ENCODE measurements at regions not wholly inside any gene's neighbourhood (a gene's known extent, or its start where the extent isn't known, plus 50 kb on each side); places are given as distances from the start of the nearest gene placed in this dataset.
"Not testable (repeated sequence)": the region's sequence is repeated elsewhere in the genome, so short reads cannot be mapped to it uniquely, and the experiment has no call there.

DNA sequence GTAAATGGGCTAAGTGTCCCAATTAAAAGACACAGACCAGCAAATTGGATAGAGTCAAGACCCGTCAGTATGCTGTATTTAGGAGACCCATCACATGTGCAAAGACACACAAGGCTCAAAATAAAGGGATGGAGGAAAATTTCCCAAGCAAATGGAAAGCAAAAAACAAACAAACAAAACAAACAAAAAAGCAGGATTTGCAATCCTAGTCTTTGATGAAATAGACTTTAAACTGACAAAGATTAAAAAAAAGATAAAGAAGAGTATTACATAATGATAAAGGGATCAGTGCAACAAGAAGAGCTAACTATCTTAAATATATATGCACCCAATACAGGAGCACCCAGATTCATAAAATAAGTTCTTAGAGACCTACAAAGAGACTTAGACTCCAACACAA is 429.6 kb downstream of the MAT2B start:
- TF ChIP-seq GABPA (IDR thresholded peaks at IDR 0.05 in 1 of 2, conservative IDR thresholded peaks at IDR 0.05 in 1 of 2); SP1 (IDR thresholded peaks at IDR 0.05): not testable (repeated sequence)
- TF ChIP-seq, protein P1, sequence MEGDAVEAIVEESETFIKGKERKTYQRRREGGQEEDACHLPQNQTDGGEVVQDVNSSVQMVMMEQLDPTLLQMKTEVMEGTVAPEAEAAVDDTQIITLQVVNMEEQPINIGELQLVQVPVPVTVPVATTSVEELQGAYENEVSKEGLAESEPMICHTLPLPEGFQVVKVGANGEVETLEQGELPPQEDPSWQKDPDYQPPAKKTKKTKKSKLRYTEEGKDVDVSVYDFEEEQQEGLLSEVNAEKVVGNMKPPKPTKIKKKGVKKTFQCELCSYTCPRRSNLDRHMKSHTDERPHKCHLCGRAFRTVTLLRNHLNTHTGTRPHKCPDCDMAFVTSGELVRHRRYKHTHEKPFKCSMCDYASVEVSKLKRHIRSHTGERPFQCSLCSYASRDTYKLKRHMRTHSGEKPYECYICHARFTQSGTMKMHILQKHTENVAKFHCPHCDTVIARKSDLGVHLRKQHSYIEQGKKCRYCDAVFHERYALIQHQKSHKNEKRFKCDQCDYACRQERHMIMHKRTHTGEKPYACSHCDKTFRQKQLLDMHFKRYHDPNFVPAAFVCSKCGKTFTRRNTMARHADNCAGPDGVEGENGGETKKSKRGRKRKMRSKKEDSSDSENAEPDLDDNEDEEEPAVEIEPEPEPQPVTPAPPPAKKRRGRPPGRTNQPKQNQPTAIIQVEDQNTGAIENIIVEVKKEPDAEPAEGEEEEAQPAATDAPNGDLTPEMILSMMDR (IDR thresholded peaks at IDR 0.05; ENCODE audit: low read depth, low read length, missing input control): not testable (repeated sequence)

Measured in liver (tissue), 3 donors.